PC-9 (cell line): ENCODE measurements at regions not wholly inside any gene's neighbourhood (a gene's known extent, or its start where the extent isn't known, plus 50 kb on each side); places are given as distances from the start of the nearest gene placed in this dataset.
A peak's percentile ranks its signal among the peaks of the same experiment; 100 is the strongest.

ENCODE experiments used
- BruUV-seq: library from RNA; stranded (reverse); fragments of 400-500 nt; replicated peaks from 2 replicates; lab custom pipeline; 2021; lab: Mats Ljungman, UMichigan
- CTCF ChIA-PET: fragments of 300-600 bp; sonication (Branson Sonifier 250); formaldehyde crosslinking; loops from one replicate; lab custom pipeline; 2022; ENCODE audit warnings: antibody characterized with exemption; lab: Charles Lee
- POLR2A ChIA-PET: fragments of 300-600 bp; sonication (Branson Sonifier 250); formaldehyde crosslinking; loops from one replicate; lab custom pipeline; 2022; ENCODE audit warnings: antibody characterized with exemption; ENCODE audit not compliant: unreplicated experiment; lab: Charles Lee
- DNase-seq, 2 experiments: peaks; one replicate each; pipeline versions ENCODE4 v3.0.0 to v3.0.0-alpha.2; 2015 to 2022; ENCODE audit warnings: mixed read lengths in 1 of 2
- H2AFZ ChIP-seq: fragments of 200-600 bp; sonication (generic); 2 replicates; pipeline ENCODE4 v1.8.1; 2017; ENCODE audit warnings: antibody characterized with exemption
- H3F3A ChIP-seq: fragments of 200-600 bp; sonication (generic); 2 replicates; pipeline ENCODE4 v1.8.1; 2017; ENCODE audit warnings: antibody characterized with exemption, mild to moderate bottlenecking, low read depth; ENCODE audit not compliant: insufficient read depth
- H3K27ac ChIP-seq: fragments of 200-600 bp; sonication (generic); 2 replicates; pipeline ENCODE4 v1.6.1; 2016; ENCODE audit warnings: mixed run types
- H3K27me3 ChIP-seq: fragments of 200-600 bp; sonication (generic); 2 replicates; pipeline ENCODE4 v1.6.1; 2016; ENCODE audit warnings: low read depth, mixed run types; ENCODE audit not compliant: insufficient read depth
- H3K36me3 ChIP-seq: fragments of 200-600 bp; sonication (generic); 2 replicates; pipeline ENCODE4 v1.6.1; 2016; ENCODE audit warnings: low read depth, mixed run types
- H3K4me1 ChIP-seq: fragments of 200-600 bp; sonication (generic); replicated peaks from 2 replicates; pipeline ENCODE4 v1.6.1; 2016; ENCODE audit warnings: mixed run types; ENCODE audit not compliant: insufficient read depth
- H3K4me2 ChIP-seq: fragments of 200-600 bp; sonication (generic); 2 replicates; pipeline ENCODE4 v1.6.1; 2017; ENCODE audit warnings: mixed run types
- H3K4me3 ChIP-seq: fragments of 200-600 bp; sonication (generic); 2 replicates; pipeline ENCODE4 v1.6.1; 2016; ENCODE audit warnings: mixed run types
- H3K79me2 ChIP-seq: fragments of 200-600 bp; sonication (generic); 2 replicates; pipeline ENCODE4 v1.6.1; 2017; ENCODE audit warnings: low read depth, mixed run types
- H3K9me2 ChIP-seq: fragments of 200-600 bp; sonication (generic); 2 replicates; pipeline ENCODE4 v1.8.1; 2017; ENCODE audit warnings: mild to moderate bottlenecking; ENCODE audit not compliant: insufficient read depth
- H3K9me3 ChIP-seq: fragments of 200-600 bp; sonication (generic); 2 replicates; pipeline ENCODE4 v1.8.1; 2016; ENCODE audit warnings: low read depth; ENCODE audit not compliant: insufficient read depth
- H4K20me1 ChIP-seq: fragments of 200-600 bp; sonication (generic); 2 replicates; pipeline ENCODE4 v1.8.1; 2017; ENCODE audit not compliant: insufficient read depth
- EZH2 ChIP-seq: fragments of 200-600 bp; sonication (generic); IDR thresholded peaks from 2 replicates; pipeline ENCODE4 v1.8.0; 2017; ENCODE audit warnings: antibody characterized with exemption, low read depth
- intact Hi-C: fragments of 100-400 bp; cut with micrococcal nuclease; formaldehyde crosslinking; loops from one replicate; pipeline ENCODE4 v1.10.0; 2022; ENCODE audit not compliant: unreplicated experiment
- TF ChIP-seq, protein P1 (sequence below): fragments of 200-600 bp; sonication (generic); conservative IDR thresholded peaks from 2 replicates; pipeline ENCODE4 v1.6.1; 2017; ENCODE audit warnings: mixed run types, antibody characterized with exemption, mild to moderate bottlenecking, moderate library complexity

DNA sequence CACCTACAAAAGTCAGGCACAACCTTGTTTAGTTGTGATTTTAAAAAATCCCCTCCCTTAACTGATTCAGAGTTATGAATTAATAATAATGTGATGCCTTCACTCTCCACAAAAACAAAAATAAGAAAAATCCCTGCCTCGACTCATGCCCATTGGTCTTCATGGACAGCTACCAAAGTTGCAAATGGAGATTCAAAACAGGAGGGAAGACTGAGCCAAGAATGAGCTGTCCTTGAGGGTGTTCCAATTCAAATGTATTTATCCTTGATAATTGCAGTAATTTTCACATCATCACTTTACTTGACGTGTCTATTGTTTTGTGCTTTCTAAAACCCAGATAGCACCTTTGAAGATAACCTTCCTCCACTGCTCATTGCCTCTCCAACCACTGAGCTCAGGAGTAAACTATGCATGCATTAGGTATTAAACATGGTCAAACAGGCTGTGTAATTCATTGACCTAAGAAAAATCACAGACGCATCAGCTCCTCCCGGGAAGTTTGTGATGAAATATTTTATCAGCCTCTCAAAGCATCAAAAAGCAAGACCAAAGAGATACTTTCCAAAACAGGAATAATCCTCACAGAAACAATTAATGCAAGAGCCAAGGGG, 712.7 kb upstream of the IGFBP3 start:
- POLR2A ChIA-PET = no interaction called here

DNA sequence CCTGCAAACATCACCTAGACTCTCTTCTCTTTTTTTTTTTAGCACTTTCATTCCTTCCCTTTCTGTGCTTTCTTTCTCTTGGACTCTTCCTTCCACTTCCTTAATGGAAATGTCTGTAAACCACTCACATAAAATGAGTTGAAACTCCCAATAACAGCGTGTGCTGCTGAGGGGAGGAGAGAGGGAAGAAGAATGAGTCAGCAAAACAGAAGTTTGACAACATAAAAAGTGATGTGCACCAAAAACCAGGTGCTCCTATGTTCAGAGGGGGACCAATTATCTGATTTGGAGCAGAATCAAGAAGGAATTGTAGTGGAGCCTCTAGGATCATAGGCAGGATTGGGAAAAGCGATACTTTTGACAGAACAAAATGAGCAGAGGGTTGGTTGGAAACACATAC, 712.1 kb upstream of the IGFBP3 start:
- no peaks in the 10 kb centered on the region for H3K36me3 ChIP-seq
- H3K79me2 ChIP-seq = no peaks in the 10 kb centered on the region
- POLR2A ChIA-PET = no interaction called here
- CTCF ChIA-PET = no interaction called here
- TF ChIP-seq, protein P1, sequence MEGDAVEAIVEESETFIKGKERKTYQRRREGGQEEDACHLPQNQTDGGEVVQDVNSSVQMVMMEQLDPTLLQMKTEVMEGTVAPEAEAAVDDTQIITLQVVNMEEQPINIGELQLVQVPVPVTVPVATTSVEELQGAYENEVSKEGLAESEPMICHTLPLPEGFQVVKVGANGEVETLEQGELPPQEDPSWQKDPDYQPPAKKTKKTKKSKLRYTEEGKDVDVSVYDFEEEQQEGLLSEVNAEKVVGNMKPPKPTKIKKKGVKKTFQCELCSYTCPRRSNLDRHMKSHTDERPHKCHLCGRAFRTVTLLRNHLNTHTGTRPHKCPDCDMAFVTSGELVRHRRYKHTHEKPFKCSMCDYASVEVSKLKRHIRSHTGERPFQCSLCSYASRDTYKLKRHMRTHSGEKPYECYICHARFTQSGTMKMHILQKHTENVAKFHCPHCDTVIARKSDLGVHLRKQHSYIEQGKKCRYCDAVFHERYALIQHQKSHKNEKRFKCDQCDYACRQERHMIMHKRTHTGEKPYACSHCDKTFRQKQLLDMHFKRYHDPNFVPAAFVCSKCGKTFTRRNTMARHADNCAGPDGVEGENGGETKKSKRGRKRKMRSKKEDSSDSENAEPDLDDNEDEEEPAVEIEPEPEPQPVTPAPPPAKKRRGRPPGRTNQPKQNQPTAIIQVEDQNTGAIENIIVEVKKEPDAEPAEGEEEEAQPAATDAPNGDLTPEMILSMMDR = no peak
- TF ChIP-seq EZH2 = no peak
- intact Hi-C loops = no loop called here
- peaks cover 4% of the 10 kb centered on the region; the same call in 1 of the 2 replicates for H3K4me1 ChIP-seq
- H3K9me2 ChIP-seq = no peaks in the 10 kb centered on the region
- no peak overlapping the region for H3K4me3 ChIP-seq
- no peaks in the 10 kb centered on the region for H4K20me1 ChIP-seq
- H3K9me3 ChIP-seq = no peaks in the 10 kb centered on the region; the same call in 1 of the 2 replicates
- H3K4me2 ChIP-seq = no peak overlapping the region
- no peak for DNase-seq
- BruUV-seq = no TSS peak
- H3F3A ChIP-seq = no peaks in the 10 kb centered on the region
- no peaks in the 10 kb centered on the region for H3K27me3 ChIP-seq
- H2AFZ ChIP-seq = 0 out of 2 replicates have a peak overlapping the region, but pooled peaks have one; percentile 24
- H3K27ac ChIP-seq = no peak overlapping the region

More for the DNA sequence above, 712.7 kb upstream of the IGFBP3 start:
- H3K27me3 ChIP-seq = no peaks in the 10 kb centered on the region
- no peaks in the 10 kb centered on the region for H3K9me2 ChIP-seq
- CTCF ChIA-PET = interaction anchor here (0.7 kb wide), 1 partner anchor 217 kb away, joined by 3 read pairs; no protein-coding TSS in a partner anchor
- H3K4me1 ChIP-seq = peaks cover 4% of the 10 kb centered on the region; the same call in 1 of the 2 replicates
- intact Hi-C loops = no loop called here
- no TSS peak for BruUV-seq
- H3K4me2 ChIP-seq = no peak overlapping the region
- no peak overlapping the region for H3K27ac ChIP-seq
- DNase-seq = no peak
- no peaks in the 10 kb centered on the region; the same call in 1 of the 2 replicates for H3K9me3 ChIP-seq
- H3F3A ChIP-seq = no peaks in the 10 kb centered on the region
- no peaks in the 10 kb centered on the region for H3K79me2 ChIP-seq
- 0 out of 2 replicates have a peak overlapping the region, but pooled peaks have one; percentile 24 for H2AFZ ChIP-seq
- no peaks in the 10 kb centered on the region for H3K36me3 ChIP-seq
- no peak for TF ChIP-seq EZH2
- TF ChIP-seq, protein P1 = no peak
- no peak overlapping the region for H3K4me3 ChIP-seq
- H4K20me1 ChIP-seq = no peaks in the 10 kb centered on the region

DNA sequence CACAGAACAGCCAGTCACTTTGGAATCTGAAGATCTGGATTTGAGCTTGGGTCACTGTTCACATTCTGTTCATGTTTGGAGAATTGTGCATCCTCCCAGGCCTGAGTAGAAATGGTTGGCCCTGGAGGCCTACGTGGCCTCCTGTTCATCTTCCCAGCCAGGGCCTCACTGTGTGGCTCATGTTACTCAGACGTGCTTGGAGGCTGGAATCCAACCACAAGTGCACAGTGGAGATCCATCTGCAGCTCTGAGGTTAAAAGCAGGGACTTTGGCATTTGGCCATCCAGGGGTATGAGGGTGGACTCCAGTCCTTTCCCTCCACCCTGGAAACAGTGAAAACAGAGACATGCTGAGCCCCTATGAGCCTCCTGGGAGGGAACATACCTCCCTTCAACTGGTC, 709.0 kb upstream of the IGFBP3 start:
- no peak for DNase-seq
- Histone ChIP-seq H3K9me3 (no peaks in the 10 kb centered on the region), H2AFZ (no peak overlapping the region), H3K4me1 (peaks cover 4% of the 10 kb centered on the region; the same call in 1 of the 2 replicates), H3K4me3 (no peak overlapping the region), H3K79me2 (no peaks in the 10 kb centered on the region), H3K9me2 (no peaks in the 10 kb centered on the region), H3K36me3 (no peaks in the 10 kb centered on the region), H3K27me3 (no peaks in the 10 kb centered on the region), H3K4me2 (no peak overlapping the region), H3K27ac (no peak overlapping the region), H3F3A (no peaks in the 10 kb centered on the region), H4K20me1 (no peaks in the 10 kb centered on the region)
- TF ChIP-seq, protein P1 = no peak
- no peak for TF ChIP-seq EZH2
- CTCF ChIA-PET = no interaction called here
- intact Hi-C loops = no loop called here
- no TSS peak for BruUV-seq
- POLR2A ChIA-PET = no interaction called here
